ENCODE measurements at regions not wholly inside any gene's neighbourhood (a gene's known extent, or its start where the extent isn't known, plus 50 kb on each side); places are given as distances from the start of the nearest gene placed in this dataset.
A peak's percentile ranks its signal among the peaks of the same experiment; 100 is the strongest.

DNA sequence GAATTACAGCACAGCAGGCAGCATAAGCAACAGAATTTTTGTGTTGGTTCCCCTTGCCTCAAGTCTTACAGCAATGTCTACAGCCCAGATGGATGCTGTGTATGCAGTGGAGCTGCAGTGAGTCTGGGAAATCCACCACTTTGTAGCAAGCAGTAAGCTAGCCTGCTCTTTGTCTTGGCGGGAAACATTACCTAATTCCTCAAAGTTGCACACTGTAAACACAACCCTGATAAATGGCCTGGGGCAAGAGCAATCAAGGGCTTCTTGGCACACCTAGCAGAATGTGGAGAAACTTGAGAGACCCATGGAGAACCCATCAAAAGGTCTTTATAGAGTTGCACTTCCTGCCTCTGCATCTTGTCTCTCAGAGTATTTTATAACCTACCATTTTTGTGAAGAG, 102.0 kb upstream of the FOXP2 start:
- Histone ChIP-seq H2AFZ (ENCODE audit: low read length) (no peak overlapping the region), H3K27me3 (ENCODE audit: control insufficient read depth, insufficient read depth, low read length) (no peaks in the 10 kb centered on the region), H3K27ac (ENCODE audit: insufficient read depth, low read length) (no peak overlapping the region), H3K79me2 (ENCODE audit: control insufficient read depth, insufficient read depth, low read length) (no peaks in the 10 kb centered on the region), H3K4me1 (ENCODE audit: control insufficient read depth, extremely low read depth, insufficient read depth, low read length) (no peaks in the 10 kb centered on the region), H3K4me3 (replicated peaks in 1 of 4; ENCODE audit: control extremely low read depth in 1 of 4, insufficient read depth in 1 of 4, low read depth in 3 of 4, low read length in 4 of 4) (no peak overlapping the region), H3K9ac (ENCODE audit: insufficient read depth, low read length) (no peak overlapping the region), H3K9me3 (ENCODE audit: control insufficient read depth, insufficient read depth, low read depth, low read length) (no peaks in the 10 kb centered on the region), H4K20me1 (ENCODE audit: control insufficient read depth, extremely low read depth, insufficient read depth, low read length) (no peaks in the 10 kb centered on the region), H3K4me2 (ENCODE audit: extremely low read depth, insufficient read depth, low read length) (no peak overlapping the region), H3K36me3 (ENCODE audit: control insufficient read depth, insufficient read depth, low read length) (no peaks in the 10 kb centered on the region)
- peak in 1 of 2 donors; percentile 2 for DNase-seq (ENCODE audit: low read depth in 2 of 2)
- TF ChIP-seq, protein P1, sequence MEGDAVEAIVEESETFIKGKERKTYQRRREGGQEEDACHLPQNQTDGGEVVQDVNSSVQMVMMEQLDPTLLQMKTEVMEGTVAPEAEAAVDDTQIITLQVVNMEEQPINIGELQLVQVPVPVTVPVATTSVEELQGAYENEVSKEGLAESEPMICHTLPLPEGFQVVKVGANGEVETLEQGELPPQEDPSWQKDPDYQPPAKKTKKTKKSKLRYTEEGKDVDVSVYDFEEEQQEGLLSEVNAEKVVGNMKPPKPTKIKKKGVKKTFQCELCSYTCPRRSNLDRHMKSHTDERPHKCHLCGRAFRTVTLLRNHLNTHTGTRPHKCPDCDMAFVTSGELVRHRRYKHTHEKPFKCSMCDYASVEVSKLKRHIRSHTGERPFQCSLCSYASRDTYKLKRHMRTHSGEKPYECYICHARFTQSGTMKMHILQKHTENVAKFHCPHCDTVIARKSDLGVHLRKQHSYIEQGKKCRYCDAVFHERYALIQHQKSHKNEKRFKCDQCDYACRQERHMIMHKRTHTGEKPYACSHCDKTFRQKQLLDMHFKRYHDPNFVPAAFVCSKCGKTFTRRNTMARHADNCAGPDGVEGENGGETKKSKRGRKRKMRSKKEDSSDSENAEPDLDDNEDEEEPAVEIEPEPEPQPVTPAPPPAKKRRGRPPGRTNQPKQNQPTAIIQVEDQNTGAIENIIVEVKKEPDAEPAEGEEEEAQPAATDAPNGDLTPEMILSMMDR (conservative IDR thresholded peaks at IDR 0.05 in 1 of 2, IDR thresholded peaks at IDR 0.05 in 1 of 2; ENCODE audit: low read depth in 1 of 2, low read length in 2 of 2) = no peak
- no peak for TF ChIP-seq EZH2 (IDR thresholded peaks at IDR 0.05; ENCODE audit: low read length, missing control alignments)

DNA sequence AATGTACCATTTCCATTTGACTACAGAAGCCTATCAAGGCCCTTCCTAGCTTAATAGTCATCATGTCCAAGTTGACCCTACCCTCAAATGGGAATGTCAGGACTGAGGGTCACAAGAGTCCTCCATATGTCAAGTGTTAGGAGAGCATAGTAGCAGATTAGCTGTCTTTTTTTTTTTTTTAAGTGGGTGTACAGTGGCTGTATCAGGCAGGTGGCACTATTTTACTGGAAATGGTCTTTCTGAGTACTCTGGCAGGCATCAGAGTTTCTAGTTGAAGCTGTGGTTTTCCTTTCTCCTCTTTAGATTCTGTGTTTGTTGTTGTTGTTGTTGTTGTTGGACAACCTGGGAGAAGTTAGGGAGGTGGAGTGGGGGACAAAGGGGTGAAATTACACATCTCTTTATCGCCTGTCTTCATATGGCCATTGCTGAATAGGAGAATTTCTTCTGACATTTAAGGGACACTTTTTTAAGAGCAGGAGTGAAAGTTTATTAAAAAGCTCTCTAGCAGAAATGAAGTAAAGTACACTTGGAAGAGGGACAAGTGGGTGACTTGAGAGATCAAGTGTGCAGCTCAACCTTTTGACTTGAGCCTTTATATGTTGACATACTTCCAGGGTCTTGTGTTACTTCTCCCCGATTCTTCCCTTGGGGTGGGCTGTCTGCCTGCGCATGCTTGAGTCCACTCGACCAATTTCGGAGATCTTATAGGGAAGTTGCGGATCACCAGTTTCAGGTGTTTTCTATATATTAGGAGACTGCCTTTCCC, 104.1 kb upstream of the FOXP2 start:
- Histone ChIP-seq H3K27ac (ENCODE audit: insufficient read depth, low read length) (no peak overlapping the region), H3K4me1 (ENCODE audit: control insufficient read depth, extremely low read depth, insufficient read depth, low read length) (no peaks in the 10 kb centered on the region), H3K4me3 (replicated peaks in 1 of 4; ENCODE audit: control extremely low read depth in 1 of 4, insufficient read depth in 1 of 4, low read depth in 3 of 4, low read length in 4 of 4) (no peak overlapping the region), H4K20me1 (ENCODE audit: control insufficient read depth, extremely low read depth, insufficient read depth, low read length) (no peaks in the 10 kb centered on the region), H3K9ac (ENCODE audit: insufficient read depth, low read length) (no peak overlapping the region), H3K4me2 (ENCODE audit: extremely low read depth, insufficient read depth, low read length) (no peak overlapping the region), H3K9me3 (ENCODE audit: control insufficient read depth, insufficient read depth, low read depth, low read length) (no peaks in the 10 kb centered on the region), H3K36me3 (ENCODE audit: control insufficient read depth, insufficient read depth, low read length) (no peaks in the 10 kb centered on the region), H3K27me3 (ENCODE audit: control insufficient read depth, insufficient read depth, low read length) (no peaks in the 10 kb centered on the region), H3K79me2 (ENCODE audit: control insufficient read depth, insufficient read depth, low read length) (no peaks in the 10 kb centered on the region), H2AFZ (ENCODE audit: low read length) (no peak overlapping the region)
- DNase-seq (ENCODE audit: low read depth in 2 of 2) = peak in 1 of 2 donors; percentile 2
- TF ChIP-seq, protein P1 (conservative IDR thresholded peaks at IDR 0.05 in 1 of 2, IDR thresholded peaks at IDR 0.05 in 1 of 2; ENCODE audit: low read depth in 1 of 2, low read length in 2 of 2) = peak in 1 of 2 donors; percentile 4
- TF ChIP-seq EZH2 (IDR thresholded peaks at IDR 0.05; ENCODE audit: low read length, missing control alignments) = no peak

DNA sequence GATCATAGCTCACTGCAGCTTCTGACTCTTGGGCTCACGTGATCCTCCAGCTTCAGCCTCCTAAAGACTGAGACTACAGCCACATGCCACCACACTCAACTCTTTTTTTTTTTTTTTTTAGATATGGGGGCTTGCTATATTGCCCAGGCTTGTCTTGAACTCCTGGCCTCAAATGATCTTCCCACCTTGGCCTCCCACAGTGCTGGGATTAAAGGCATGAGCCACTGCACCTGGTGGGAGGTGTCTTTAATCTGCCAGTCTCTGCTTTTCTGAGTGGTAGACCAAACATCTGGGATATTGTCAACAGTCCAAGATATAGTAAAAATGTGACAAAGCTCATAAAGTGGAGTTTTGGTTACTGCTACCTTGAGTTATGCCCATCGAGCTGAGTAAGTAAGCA, 104.9 kb upstream of the FOXP2 start:
- Histone ChIP-seq H3K27ac (ENCODE audit: insufficient read depth, low read length) (no peak overlapping the region), H2AFZ (ENCODE audit: low read length) (no peak overlapping the region)

More for the DNA sequence above, 104.9 kb upstream of the FOXP2 start:
- Histone ChIP-seq H4K20me1 (ENCODE audit: control insufficient read depth, extremely low read depth, insufficient read depth, low read length) (no peaks in the 10 kb centered on the region), H3K36me3 (ENCODE audit: control insufficient read depth, insufficient read depth, low read length) (no peaks in the 10 kb centered on the region), H3K9me3 (ENCODE audit: control insufficient read depth, insufficient read depth, low read depth, low read length) (no peaks in the 10 kb centered on the region), H3K27me3 (ENCODE audit: control insufficient read depth, insufficient read depth, low read length) (no peaks in the 10 kb centered on the region), H3K4me2 (ENCODE audit: extremely low read depth, insufficient read depth, low read length) (no peak overlapping the region), H3K4me1 (ENCODE audit: control insufficient read depth, extremely low read depth, insufficient read depth, low read length) (no peaks in the 10 kb centered on the region), H3K4me3 (replicated peaks in 1 of 4; ENCODE audit: control extremely low read depth in 1 of 4, insufficient read depth in 1 of 4, low read depth in 3 of 4, low read length in 4 of 4) (no peak overlapping the region), H3K9ac (ENCODE audit: insufficient read depth, low read length) (no peak overlapping the region), H3K79me2 (ENCODE audit: control insufficient read depth, insufficient read depth, low read length) (no peaks in the 10 kb centered on the region)
- DNase-seq (ENCODE audit: low read depth in 2 of 2) = no peak
- TF ChIP-seq, protein P1 (conservative IDR thresholded peaks at IDR 0.05 in 1 of 2, IDR thresholded peaks at IDR 0.05 in 1 of 2; ENCODE audit: low read depth in 1 of 2, low read length in 2 of 2) = no peak
